ENCODE measurements at regions not wholly inside any gene's neighbourhood (a gene's known extent, or its start where the extent isn't known, plus 50 kb on each side); places are given as distances from the start of the nearest gene placed in this dataset.

DNA sequence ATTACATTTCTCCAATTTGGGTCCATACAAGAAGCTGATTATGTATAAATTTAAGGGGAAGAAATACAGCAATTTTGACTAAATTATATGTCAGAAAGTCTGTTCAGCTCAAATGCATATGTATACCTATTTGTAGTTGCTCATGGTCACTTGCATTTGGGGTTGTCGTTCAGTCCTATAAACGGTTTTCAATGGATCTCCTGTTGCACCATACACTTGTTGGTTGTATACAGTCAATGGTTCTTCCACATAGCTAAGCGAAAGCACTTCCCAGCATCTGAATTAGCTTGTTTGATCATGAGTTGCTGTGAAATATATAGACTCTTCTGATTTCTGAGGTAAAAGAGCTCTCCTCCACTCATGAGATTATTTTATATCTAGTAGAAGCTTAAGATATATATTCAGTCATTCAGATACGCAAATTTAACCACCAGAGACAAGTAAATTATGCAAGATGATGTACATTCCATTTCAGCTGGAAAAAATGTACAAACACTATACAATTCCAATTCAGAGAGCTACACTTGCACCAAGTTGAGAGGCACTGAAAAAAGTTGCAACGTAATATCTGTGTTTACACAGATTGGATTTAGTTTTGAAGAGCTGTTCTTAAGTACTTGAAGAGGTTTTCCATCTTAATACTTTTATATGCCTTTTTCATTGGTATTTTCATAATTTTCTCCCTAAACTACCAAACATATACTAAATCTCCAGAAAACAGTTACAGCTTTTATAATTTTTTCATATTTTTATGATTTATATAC, 64.4 kb upstream of the POU5F2 start:
- TF ChIP-seq, protein P1, sequence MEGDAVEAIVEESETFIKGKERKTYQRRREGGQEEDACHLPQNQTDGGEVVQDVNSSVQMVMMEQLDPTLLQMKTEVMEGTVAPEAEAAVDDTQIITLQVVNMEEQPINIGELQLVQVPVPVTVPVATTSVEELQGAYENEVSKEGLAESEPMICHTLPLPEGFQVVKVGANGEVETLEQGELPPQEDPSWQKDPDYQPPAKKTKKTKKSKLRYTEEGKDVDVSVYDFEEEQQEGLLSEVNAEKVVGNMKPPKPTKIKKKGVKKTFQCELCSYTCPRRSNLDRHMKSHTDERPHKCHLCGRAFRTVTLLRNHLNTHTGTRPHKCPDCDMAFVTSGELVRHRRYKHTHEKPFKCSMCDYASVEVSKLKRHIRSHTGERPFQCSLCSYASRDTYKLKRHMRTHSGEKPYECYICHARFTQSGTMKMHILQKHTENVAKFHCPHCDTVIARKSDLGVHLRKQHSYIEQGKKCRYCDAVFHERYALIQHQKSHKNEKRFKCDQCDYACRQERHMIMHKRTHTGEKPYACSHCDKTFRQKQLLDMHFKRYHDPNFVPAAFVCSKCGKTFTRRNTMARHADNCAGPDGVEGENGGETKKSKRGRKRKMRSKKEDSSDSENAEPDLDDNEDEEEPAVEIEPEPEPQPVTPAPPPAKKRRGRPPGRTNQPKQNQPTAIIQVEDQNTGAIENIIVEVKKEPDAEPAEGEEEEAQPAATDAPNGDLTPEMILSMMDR (IDR thresholded peaks at IDR 0.05): no peak
- no peak for TF ChIP-seq POLR2AphosphoS5 (IDR thresholded peaks at IDR 0.05)

Measured in transverse colon (tissue), 4 donors.